UCSD-AML1 (cell line): ENCODE measurements at regions not wholly inside any gene's neighbourhood (a gene's known extent, or its start where the extent isn't known, plus 50 kb on each side); places are given as distances from the start of the nearest gene placed in this dataset.
"Not testable (repeated sequence)": the region's sequence is repeated elsewhere in the genome, so short reads cannot be mapped to it uniquely, and the experiment has no call there.

Experiments used
- DNase-seq: peaks from one replicate; lab custom pipeline; 2025; ENCODE audit not compliant: unreplicated experiment; lab: John Stamatoyannopoulos, UW

GRCh38 chr6:82419132-82419581, 55.5 kb downstream of the TPBG start:
- no peak for DNase-seq

DNA sequence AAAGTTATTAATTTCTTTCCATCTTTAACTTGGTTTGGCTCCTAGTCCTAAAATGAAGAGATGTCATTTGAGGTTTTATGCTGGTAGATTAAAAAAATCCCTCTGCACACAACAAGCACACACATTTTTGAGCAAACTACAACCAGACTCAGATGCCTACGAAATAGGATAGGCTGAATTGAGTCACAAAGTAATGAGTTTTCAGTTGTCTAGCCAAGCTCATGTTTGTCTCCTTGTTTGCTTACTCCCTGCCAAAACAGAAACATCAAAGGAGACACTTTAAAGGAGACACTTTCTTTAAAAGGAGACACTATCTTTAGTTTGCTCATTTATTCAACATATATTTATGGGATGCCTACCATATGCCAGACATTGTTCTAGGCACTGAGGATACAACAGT, 56.2 kb downstream of the TPBG start:
- DNase-seq = no peak

DNA sequence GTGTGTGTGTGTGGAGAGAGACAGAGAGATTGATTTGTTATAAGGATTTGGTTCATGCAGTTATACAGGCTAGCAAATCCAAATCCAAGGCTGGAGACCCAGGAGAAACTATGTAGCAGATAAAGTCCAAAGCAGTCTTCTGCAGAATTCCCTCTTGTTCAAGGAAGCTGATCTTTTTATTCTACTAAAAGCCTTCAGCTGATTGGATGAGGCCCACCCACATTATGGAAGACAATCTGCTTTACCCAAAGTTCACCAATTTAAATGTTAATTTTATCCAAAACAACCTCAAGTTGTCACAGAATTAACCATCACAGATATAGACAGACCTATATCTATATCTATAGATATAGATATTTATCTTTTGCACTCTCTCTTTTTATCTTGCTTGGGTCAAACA, 67.0 kb downstream of the TPBG start:
- no peak for DNase-seq

GRCh38 chr6:82436740-82437139, 73.1 kb downstream of the TPBG start:
- DNase-seq = no peak

DNA sequence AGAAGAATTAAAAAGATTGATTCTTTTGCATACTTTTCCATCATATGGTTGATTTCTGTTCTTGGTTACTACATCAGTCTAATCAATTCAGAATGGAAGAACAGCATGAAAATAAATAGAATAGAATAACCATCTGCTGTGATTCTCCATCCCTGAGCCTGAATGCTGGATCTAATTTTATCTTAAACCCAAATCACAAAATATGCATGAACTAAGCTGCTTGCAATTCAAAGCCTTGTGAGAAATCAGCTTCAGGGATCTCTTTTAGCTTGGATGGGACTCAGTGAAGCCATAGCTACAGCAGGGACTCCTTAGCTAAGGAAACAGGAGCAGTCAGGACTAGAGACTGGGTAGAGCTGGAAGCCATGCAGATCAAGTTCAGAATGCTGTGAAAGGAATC, 74.1 kb downstream of the TPBG start:
- no peak for DNase-seq

DNA sequence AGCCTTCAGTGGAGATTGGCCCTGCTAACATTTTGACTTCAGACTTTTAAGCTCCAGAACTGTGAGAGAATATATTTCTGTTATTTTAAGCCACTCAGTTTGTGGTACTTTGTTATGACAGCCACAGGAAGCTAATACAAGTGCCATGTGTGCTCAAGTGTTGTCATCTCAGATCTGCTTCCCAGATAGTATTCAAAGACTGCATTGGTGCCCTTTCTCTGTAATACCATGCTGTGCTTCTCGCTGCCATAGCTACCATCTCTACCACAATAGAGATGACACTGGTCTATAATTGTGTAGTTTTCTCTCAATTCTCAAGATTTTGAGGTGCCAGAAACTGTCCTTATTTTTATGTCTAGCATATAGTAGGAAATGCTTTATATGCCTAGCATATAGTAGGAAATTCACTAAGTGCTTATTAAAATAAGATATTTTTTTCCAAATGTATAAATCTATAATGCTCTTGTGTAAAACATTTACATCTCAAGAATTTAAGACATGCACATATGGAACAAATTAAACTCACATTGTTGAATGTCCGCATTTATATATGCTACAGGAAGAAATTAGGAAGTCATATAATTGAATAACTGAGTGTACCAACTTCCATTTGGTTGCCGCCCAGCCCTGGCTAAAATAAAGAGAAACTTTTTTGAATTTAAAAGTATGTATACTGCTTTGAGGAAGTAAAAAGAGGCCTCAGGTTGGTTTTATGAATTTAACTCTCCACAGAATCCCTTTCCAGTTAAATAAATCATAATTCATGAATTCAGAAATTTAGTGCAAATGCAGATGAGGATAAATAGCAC, 77.6 kb downstream of the TPBG start:
- no peak for DNase-seq

- DNase-seq = no peak
Measured at GRCh38 chr6:82442061-82442719, 78.6 kb downstream of the TPBG start.

DNA sequence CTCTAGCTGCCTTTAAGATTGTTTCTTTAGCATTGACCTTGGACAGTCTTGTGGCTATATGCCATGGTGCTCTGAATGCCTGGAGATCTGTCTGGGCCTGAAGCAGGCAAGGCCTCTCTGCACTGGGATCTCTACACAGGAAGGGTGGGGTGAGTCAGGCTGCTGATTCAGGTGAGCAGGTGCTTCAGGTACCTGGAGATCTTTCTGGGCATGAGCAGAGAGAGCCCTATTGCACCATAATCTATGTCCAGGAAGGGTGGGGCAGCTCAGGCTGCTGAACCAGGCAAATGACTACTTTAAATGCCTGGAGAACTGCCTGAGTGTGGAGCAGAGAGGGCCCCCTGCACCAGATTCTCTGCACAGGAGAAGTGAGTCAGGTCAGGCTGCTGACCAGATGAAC, 94.5 kb downstream of the TPBG start:
- no peak for DNase-seq

DNA sequence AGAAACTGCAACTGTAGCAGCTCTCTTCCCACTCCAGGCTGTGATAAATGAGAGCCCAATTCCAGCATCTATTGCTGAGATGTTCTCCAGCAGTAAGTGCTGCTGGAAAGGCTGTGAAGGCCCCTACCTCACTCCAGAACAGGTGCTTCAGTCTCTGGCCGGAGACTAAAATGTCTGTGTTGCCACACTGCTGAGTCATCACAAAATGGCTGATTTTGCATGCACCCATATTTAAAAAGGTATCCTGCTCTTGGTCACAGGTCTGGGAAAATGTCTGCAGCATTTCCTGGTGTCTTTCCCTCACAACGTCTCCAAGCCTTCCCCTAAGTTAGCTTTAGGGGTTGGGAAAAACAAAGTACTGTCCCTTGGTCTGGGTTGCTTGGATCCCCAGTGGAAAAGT, 95.1 kb downstream of the TPBG start:
- no peak for DNase-seq

DNA sequence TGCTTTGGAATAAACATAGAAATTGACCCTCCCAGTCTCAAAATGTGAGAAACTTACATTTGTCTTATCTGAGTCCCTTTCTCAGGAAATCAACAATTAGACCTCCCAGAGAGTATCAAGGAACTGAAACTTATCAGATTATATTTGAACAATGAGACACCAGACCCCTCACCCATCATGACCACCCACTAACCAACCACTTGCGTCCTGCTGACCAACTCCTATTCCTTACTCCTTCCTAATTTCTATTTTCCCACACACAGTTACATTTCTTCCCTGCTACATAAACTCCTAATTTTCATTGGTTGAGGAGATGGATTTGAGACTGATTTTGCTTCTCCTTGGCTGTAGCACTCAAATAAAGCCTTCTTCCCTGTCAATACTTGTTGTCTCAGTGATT, 97.9 kb downstream of the TPBG start:
- no peak for DNase-seq

DNA sequence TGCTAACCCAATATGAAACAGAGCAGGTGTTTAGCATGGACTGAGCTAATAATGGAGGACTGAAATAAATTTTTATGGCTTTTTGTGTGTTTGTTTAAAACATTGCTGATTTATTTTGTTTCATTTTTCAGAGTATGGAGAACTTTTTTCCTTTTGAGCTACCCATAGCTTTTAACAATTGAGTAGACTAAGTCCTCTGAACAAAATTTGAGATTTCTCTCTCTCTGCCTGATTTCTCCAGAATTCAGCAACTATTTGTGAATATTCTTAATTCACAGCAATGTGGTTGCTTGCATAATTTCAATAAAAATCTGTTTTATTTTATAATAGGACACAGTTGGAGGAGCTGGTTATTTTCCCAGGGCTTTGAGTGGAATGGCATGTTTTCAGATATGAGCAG, 103.7 kb downstream of the TPBG start:
- DNase-seq = no peak

DNA sequence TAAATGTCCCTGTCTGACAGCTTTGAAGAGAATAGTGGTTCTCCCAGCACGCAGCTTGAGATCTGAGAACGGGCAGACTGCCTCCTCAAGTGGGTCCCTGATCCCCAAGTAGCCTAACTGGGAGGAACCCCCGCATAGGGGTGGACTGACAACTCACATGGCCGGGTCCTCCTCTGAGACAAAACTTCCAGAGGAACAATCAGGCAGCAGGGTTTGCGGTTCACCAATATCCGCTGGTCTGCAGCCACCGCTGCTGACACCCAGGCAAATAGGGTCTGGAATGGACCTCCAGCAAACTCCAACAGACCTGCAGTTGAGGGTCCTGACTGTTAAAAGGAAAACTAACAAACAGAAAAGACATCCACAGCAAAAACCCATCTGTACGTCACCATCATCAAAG, 106.5 kb downstream of the TPBG start:
- DNase-seq = not testable (repeated sequence)

DNA sequence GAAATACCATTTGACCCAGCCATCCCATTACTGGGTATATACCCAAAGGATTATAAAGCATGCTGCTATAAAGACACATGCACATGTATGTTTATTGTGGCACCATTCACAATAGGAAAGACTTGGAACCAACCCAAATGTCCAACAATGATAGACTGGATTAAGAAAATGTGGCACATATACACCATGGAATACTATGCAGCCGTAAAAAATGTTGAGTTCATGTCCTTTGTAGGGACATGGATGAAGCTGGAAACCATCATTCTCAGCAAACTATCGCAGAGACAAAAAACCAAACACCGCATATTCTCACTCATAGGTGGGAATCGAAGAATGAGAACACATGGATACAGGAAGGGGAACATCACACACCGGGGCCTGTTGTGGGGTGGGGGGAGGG, 111.5 kb downstream of the TPBG start:
- DNase-seq = not testable (repeated sequence)

DNA sequence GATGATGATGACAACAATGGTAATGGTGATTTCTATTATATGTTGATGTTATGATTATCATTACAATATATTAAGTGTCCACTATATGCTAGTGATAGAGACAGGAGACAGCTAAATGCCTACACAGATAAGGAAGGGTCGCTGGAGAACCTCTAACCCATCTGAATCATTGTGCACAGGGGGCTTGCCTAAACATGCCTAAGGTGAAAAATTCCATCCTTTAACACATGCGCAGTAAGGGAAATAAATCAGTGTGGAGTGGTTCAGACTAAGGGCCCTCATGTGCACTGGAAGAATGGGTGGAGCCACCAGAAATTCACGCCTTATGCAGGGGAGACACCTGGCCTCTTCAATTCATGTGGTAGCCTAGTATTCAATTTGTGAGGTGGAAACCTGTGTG, 120.4 kb downstream of the TPBG start:
- no peak for DNase-seq

- no peak for DNase-seq
Measured at GRCh38 chr6:82484737-82485626, 121.4 kb downstream of the TPBG start.

- no peak for DNase-seq
Measured at GRCh38 chr6:82487895-82488294, 124.3 kb downstream of the TPBG start.

DNA sequence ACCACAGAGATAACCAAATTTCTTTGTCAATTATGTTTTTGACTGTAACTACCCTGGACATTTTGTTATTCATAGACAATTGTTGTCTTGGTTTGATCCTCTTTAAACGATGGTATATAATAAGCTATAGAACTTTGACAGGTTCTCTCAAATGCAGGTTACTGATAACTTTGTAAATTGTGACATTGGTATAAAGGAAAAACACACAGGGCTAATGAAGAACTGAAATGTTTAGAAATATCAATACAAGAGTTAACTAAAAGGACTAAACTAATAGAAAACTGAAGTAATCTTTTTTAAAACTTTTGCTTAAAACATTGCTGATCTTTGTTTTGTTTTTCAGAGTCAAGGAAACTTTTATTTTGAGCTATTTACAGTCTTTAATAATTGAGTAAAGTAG, 124.8 kb downstream of the TPBG start:
- DNase-seq = no peak

- no peak for DNase-seq
Measured at GRCh38 chr6:82492134-82492533, 128.5 kb downstream of the TPBG start.

GRCh38 chr6:82493467-82493866, 129.8 kb downstream of the TPBG start:
- no peak for DNase-seq

DNA sequence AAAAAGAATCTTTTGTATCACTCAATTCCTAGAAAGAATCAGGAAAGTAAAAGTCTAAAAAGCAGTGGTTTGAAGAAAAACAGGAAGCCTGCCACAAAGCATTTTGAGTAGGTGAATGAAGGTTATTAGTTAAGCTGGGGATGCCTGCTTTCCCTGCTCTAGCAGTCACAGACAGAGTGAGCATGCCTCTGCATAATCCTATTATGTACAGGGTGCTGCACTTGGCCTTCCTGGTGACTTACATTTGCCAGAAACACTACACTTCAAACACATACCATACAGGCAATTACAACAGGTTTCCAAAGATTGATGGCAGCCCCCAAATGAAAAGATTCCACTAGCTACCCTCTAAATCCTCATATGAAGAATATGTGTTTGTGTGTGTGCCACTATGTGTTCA, 130.8 kb downstream of the TPBG start:
- DNase-seq = no peak

- not testable (repeated sequence) for DNase-seq
Measured at GRCh38 chr6:82501901-82502300, 138.3 kb downstream of the TPBG start.

- no peak for DNase-seq
Measured at GRCh38 chr6:82506526-82506925, 142.9 kb downstream of the TPBG start.
